ENCODE measurements at regions not wholly inside any gene's neighbourhood (a gene's known extent, or its start where the extent isn't known, plus 50 kb on each side); places are given as distances from the start of the nearest gene placed in this dataset.

- no peak for TF ChIP-seq CTCF (IDR thresholded peaks at IDR 0.05)
- no peak for TF ChIP-seq POLR2A (IDR thresholded peaks at IDR 0.05)
Measured at GRCh38 chr18:41462946-41463345, 492.1 kb upstream of the PIK3C3 start.
